Kidney (tissue), 13 donors: ENCODE measurements at regions not wholly inside any gene's neighbourhood (a gene's known extent, or its start where the extent isn't known, plus 50 kb on each side); places are given as distances from the start of the nearest gene placed in this dataset.

Experiments used
- DNase-seq, 5 donors: peaks; one replicate each; pipeline ENCODE4 v3.0.0-alpha.2; 2013 to 2020
- FAIRE-seq: peaks from 2 replicates; lab custom pipeline; 2012; peaks lifted over from hg19 to GRCh38; lab: Jason Lieb, UNC
- H3K27ac ChIP-seq, 2 donors: one replicate each; pipeline ENCODE4 v1.7.0; 2013; ENCODE audit warnings: low read depth in 2 of 2, low read length in 2 of 2, inconsistent platforms in 1 of 2
- H3K27me3 ChIP-seq: one replicate; pipeline ENCODE4 v1.7.1; 2013; ENCODE audit warnings: low read length, inconsistent platforms; ENCODE audit not compliant: control insufficient read depth, insufficient read depth
- H3K36me3 ChIP-seq, 3 donors: one replicate each; pipeline versions ENCODE4 v1.7.0 to v1.7.1; 2013; ENCODE audit warnings: low read length in 3 of 3, control low read depth in 1 of 3, inconsistent platforms in 1 of 3; ENCODE audit not compliant: insufficient read depth in 3 of 3, control insufficient read depth in 2 of 3
- H3K4me1 ChIP-seq, 3 donors: one replicate each; pipeline versions ENCODE4 v1.7.0 to v1.7.1; 2013; ENCODE audit warnings: low read length in 3 of 3, inconsistent platforms in 1 of 3, low read depth in 1 of 3; ENCODE audit not compliant: control insufficient read depth in 2 of 3, insufficient read depth in 2 of 3
- H3K4me3 ChIP-seq, 3 donors: one replicate each; pipeline versions ENCODE4 v1.7.0 to v1.8.1; 2013; ENCODE audit warnings: low read length in 3 of 3, control low read depth in 1 of 3, inconsistent platforms in 1 of 3
- H3K9ac ChIP-seq, 3 donors: one replicate each; pipeline versions ENCODE4 v1.7.0 to v1.7.1; 2013; ENCODE audit warnings: low read length in 3 of 3, control low read depth in 1 of 3, inconsistent platforms in 1 of 3
- H3K9me3 ChIP-seq, 3 donors: one replicate each; pipeline versions ENCODE4 v1.7.0 to v1.7.1; 2013; ENCODE audit warnings: low read length in 3 of 3, control low read depth in 1 of 3, inconsistent platforms in 1 of 3; ENCODE audit not compliant: control insufficient read depth in 2 of 3, insufficient read depth in 1 of 3
- intact Hi-C: fragments of 100-400 bp; cut with DNase I; formaldehyde crosslinking; loops from one replicate; pipeline ENCODE4 v1.11.1; 2022
- TF ChIP-seq, protein P1 (sequence below): IDR thresholded peaks from 3 replicates; pipeline ENCODE4 v1.5.1; 2012; ENCODE audit warnings: mild to moderate bottlenecking, moderate library complexity, borderline replicate concordance; ENCODE audit not compliant: insufficient read depth; ENCODE audit errors: extremely low read depth
- donor health status: control.
- donor health status: control.
- donor health status: control.
- donor health status: control.
- donor health status: control.
- donor health status: DM: yes; HTN: yes; CAD: no.
- donor health status: Normal renal cell carcinoma (clear cell type).

DNA sequence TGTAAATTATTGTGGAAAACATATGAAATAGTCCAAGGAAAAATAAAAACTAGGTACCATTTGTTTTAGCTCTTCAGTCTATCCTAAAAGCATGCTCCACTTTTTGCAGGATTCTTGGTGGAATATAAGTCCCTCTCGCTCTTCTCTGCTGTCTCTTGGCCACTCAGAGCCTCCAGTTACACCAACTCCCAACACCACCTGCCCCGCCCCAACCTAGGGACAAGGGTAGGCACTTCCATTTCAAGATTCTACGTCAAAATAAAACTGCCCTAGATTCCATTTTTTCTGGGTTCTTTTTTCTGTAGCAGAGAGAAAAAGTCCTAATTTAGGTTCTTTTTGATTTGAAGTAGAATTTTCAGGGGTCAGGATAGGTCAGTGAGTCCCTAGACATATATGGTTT lies 1036.2 kb upstream of the POU3F3 start:
- no peaks in the 10 kb centered on the region for H3K27me3 ChIP-seq
- H3K9me3 ChIP-seq, result no peaks in the 10 kb centered on the region
- TF ChIP-seq, protein P1, sequence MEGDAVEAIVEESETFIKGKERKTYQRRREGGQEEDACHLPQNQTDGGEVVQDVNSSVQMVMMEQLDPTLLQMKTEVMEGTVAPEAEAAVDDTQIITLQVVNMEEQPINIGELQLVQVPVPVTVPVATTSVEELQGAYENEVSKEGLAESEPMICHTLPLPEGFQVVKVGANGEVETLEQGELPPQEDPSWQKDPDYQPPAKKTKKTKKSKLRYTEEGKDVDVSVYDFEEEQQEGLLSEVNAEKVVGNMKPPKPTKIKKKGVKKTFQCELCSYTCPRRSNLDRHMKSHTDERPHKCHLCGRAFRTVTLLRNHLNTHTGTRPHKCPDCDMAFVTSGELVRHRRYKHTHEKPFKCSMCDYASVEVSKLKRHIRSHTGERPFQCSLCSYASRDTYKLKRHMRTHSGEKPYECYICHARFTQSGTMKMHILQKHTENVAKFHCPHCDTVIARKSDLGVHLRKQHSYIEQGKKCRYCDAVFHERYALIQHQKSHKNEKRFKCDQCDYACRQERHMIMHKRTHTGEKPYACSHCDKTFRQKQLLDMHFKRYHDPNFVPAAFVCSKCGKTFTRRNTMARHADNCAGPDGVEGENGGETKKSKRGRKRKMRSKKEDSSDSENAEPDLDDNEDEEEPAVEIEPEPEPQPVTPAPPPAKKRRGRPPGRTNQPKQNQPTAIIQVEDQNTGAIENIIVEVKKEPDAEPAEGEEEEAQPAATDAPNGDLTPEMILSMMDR, result no peak
- no peak overlapping the region for H3K27ac ChIP-seq
- FAIRE-seq (no peak), DNase-seq (no peak)
- intact Hi-C loops, result no loop called here
- H3K4me1 ChIP-seq, result no peaks in the 10 kb centered on the region
- H3K4me3 ChIP-seq, result no peak overlapping the region
- no peak overlapping the region for H3K9ac ChIP-seq
- no peaks in the 10 kb centered on the region for H3K36me3 ChIP-seq

DNA sequence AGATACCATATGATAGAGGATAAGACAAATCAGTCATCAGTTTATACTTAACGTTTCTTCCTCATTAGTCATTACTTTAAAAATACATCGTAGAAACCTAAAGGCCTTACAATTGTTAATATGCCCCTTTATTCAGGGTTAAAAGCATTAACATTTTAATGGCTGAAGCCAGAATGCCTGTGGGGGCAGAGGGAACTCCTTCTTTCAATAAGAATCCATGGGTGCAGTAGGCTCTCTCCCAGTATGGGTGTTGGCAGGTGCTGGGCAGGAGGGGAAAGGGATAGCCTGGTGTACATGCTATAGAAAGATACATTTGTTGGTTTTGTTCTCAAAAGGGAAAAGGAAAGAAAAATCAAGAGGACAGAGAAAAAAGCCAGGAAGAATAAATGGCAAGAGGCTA lies 1035.7 kb upstream of the POU3F3 start:
- H3K9ac ChIP-seq, result no peak overlapping the region
- no peaks in the 10 kb centered on the region for H3K27me3 ChIP-seq
- FAIRE-seq (no peak), DNase-seq (no peak)
- H3K4me3 ChIP-seq, result no peak overlapping the region
- no peaks in the 10 kb centered on the region for H3K4me1 ChIP-seq
- no peak overlapping the region for H3K27ac ChIP-seq
- H3K9me3 ChIP-seq, result no peaks in the 10 kb centered on the region
- no peaks in the 10 kb centered on the region for H3K36me3 ChIP-seq
- intact Hi-C loops, result no loop called here
- TF ChIP-seq, protein P1, result no peak

DNA sequence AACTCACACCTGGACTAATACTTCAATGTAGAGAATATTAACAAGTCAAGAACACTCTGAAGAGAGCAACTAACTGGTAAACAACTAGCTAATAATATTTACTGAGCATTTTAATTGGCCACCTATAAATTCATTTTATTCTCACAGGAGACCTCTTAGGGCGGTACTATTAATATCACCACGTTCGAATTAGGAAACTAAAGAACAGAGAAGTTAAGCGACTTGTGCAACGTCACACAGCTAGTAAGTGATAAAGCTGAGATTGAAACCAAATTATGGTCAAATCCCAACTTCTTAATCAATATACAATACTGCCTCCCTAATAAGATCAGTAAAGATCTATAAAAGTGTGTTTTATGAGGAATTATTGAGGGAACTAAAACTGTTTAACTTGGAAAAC lies 1034.3 kb upstream of the POU3F3 start:
- DNase-seq, result no peak
- intact Hi-C loops, result no loop called here
- Histone ChIP-seq H3K4me3 (no peak overlapping the region), H3K9ac (no peak overlapping the region), H3K27me3 (no peaks in the 10 kb centered on the region), H3K4me1 (no peaks in the 10 kb centered on the region), H3K9me3 (no peaks in the 10 kb centered on the region), H3K36me3 (no peaks in the 10 kb centered on the region), H3K27ac (no peak overlapping the region)
- TF ChIP-seq, protein P1, result no peak
- no peak for FAIRE-seq

DNA sequence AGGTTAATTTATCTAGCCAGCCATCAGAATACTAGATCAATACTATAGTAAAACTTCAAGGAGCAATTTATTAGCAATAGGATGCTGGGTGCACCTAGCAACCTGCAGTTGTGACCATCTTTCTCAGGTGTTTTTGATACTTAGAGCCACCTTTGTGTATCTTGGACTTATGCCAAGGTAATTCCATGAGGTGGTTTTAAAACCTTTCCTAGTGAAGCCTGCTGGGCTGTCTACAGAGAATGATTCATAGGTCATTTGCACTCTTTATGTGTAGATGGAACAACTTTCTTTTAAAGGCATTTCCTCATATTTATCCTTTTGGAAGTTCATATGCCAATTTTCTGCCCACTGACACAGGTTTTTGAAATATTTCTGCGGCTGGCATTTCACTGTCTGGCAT lies 1030.1 kb upstream of the POU3F3 start:
- no peak overlapping the region for H3K4me3 ChIP-seq
- no peaks in the 10 kb centered on the region for H3K4me1 ChIP-seq
- no peaks in the 10 kb centered on the region for H3K27me3 ChIP-seq
- intact Hi-C loops, result no loop called here
- no peak overlapping the region for H3K27ac ChIP-seq
- TF ChIP-seq, protein P1, result no peak
- peaks cover 0 to under 1% (median 0%) of the 10 kb centered on the region in 3 donors for H3K9me3 ChIP-seq
- no peak for FAIRE-seq
- peak in 2 of 5 donors; percentile 12 to 37 for DNase-seq
- H3K36me3 ChIP-seq, result no peaks in the 10 kb centered on the region
- H3K9ac ChIP-seq, result no peak overlapping the region
